ENCODE measurements at regions not wholly inside any gene's neighbourhood (a gene's known extent, or its start where the extent isn't known, plus 50 kb on each side); places are given as distances from the start of the nearest gene placed in this dataset.

GRCh38 chr9:121564504-121565260 lies 65.0 kb upstream of the GGTA1 start:
- no peak for TF ChIP-seq CTCF (IDR thresholded peaks at IDR 0.05; ENCODE audit: low read depth, low read length)

DNA sequence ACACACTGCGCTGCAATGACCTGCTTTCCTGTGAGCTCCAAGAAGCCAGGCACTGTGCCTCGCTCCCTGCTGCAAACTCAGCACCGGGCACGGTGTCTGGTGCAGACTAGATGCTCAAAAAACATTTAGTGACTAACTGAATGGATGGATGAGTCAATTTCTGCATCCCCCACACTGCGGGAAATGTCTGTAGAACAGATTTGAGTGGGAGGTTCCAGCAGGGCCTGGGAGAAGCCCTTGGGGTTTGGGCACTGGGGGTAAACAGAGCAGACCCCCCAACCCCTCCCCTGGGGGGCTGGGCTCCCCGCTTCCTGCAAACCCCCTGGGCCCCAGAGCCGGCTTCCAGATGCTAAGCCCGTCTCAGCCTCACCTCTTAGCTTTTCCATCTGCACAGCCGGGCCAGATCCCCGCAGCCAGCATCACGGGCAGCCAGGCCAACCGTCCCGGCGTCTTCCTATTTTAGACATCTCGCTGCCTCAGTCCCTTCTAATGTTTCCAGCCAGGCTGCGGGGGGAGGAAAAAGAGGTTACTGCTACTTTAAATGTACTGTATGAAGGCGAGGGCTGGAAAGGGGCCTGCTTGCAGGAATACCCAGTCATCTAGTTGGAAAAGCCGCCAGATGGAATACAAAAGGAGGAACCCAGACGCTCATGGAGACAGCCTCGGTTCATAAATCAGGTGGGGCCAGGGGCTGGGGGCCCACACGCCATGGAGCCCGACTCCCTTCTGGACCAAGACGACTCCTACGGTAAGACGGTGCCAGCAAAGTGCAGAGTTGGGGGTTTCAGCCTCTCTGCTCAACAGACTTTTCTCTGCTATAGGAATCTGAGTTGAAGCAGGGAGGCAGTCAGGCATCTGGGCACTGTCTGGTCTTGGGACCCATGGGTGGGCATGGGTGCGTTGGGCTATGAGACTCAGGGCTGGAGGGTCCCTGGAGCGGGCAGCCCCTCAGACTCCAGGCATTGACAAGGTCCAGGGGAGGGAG lies 67.1 kb upstream of the GGTA1 start:
- peak overlapping the region; percentile 40 for H3K4me3 ChIP-seq (ENCODE audit: low read depth, low read length)
- TF ChIP-seq CTCF (IDR thresholded peaks at IDR 0.05; ENCODE audit: low read depth, low read length), result no peak

More at GRCh38 chr9:121564504-121565260, 65.0 kb upstream of the GGTA1 start:
- no peak overlapping the region for H3K4me3 ChIP-seq (ENCODE audit: low read depth, low read length)

DNA sequence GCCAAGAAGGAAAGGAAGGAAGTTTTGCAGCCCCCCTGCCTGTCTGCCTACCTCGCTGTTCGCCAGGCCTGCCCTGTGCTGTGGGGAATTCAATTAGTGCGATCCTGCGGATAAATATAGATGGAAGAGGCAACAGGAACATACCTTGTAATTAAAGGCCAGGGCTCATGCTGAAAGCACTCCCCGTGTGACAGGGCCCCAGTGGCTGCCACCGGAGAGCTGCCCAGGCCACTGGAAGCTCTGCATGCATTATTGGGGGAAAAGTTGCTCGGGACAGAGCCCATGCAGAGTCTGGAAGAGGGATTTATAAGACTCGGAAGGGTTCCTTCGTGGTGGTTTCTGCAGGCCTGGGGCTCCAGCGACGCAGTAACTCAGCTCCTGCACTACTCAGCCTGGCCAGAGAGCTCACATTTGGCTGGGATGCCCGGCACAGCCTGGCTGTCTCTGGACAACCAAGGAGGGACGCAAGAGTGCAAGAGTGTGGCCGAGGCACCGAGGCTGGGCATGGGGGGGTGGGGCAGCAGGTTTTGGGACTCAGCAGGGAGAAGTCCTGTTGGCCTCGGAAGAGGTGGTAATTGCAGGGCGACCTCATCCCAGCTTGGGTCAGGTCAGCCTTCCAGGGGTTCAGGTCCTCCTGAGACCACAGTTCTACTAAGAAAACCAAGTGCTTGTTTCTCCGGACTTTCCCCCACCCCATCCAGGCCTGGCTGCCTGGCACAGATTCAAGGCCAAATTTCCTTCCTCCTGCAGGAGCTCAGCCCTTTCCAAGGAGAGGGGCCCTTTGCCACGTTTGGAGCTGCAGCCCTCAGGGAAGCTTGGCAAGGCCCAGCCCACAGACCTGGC lies 68.1 kb upstream of the GGTA1 start:
- H3K4me3 ChIP-seq (ENCODE audit: low read depth, low read length), result peak overlapping the region; percentile 40
- no peak for TF ChIP-seq CTCF (IDR thresholded peaks at IDR 0.05; ENCODE audit: low read depth, low read length)

DNA sequence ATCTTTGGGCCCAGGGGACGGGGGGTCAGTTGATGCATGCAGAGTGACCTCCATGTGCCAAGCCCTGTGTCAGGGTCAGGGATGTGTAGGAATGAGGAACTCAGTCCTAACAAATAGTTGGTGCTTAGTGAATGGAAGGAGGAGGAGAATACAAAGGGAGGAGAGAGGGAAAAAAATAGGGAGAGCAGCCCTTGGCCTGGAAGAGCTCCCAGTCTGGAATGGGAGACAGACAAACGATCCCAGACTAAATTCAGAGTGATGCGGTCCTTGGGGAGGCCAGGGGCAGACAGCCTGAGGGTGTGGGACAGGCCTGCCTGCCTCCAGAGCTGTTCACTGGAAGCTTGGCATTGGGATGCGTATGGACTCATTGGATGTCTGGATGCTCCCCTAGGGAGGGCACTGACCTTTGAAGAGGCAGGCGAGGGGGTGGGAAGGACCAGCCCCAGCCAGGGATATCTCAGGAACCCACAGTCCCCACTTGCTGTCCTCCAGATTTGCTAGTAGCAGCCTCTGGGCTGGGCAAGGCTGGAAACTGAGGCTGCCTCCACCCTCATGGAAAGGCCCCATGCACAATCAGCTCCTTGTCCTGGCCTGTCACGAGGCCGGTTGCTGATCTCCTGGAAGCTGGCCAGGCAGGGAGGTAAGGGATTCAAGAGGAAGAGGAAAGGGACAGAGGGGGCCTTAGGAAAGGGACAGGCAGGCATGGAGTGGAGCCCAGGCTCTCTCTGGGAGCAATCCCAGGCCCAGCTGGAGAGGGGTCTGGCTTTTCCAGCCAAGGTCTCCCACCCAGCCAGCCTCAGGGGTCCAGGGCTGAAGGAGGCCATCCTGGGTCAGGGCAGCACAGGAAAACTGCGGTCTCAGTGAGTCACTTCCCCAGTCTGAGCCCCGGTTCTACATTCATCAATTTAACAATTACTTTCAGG lies 69.0 kb upstream of the GGTA1 start:
- no peak overlapping the region for H3K4me3 ChIP-seq (ENCODE audit: low read depth, low read length)
- no peak for TF ChIP-seq CTCF (IDR thresholded peaks at IDR 0.05; ENCODE audit: low read depth, low read length)

- no peak overlapping the region for H3K4me3 ChIP-seq (ENCODE audit: low read depth, low read length)
- no peak for TF ChIP-seq CTCF (IDR thresholded peaks at IDR 0.05; ENCODE audit: low read depth, low read length)
These were observed 69.6 kb upstream of the GGTA1 start for GRCh38 chr9:121569266-121569648.

GRCh38 chr9:121572581-121572980 lies 72.9 kb upstream of the GGTA1 start:
- no peak for TF ChIP-seq CTCF (IDR thresholded peaks at IDR 0.05; ENCODE audit: low read depth, low read length)
- H3K4me3 ChIP-seq (ENCODE audit: low read depth, low read length), result no peak overlapping the region

Measured in WI38 (cell line).